ENCODE measurements at regions not wholly inside any gene's neighbourhood (a gene's known extent, or its start where the extent isn't known, plus 50 kb on each side); places are given as distances from the start of the nearest gene placed in this dataset.

- no peak for TF ChIP-seq CHD7 (IDR thresholded peaks at IDR 0.05; ENCODE audit: insufficient replicate concordance, low read length)
- TF ChIP-seq CBX5 (IDR thresholded peaks at IDR 0.05; ENCODE audit: low read depth, low read length), result no peak
- no peak for TF ChIP-seq NANOG (IDR thresholded peaks at IDR 0.05; ENCODE audit: insufficient read depth, low read depth, low read length, poor library complexity, severe bottlenecking)
- no peak for TF ChIP-seq PHF8 (conservative IDR thresholded peaks at IDR 0.05; ENCODE audit: low read depth, low read length)
- TF ChIP-seq SIN3A (conservative IDR thresholded peaks at IDR 0.05 in 1 of 2, IDR thresholded peaks at IDR 0.05 in 1 of 2; ENCODE audit: low read depth in 1 of 2, low read length in 2 of 2), result no peak
- no peak for TF ChIP-seq EP300 (IDR thresholded peaks at IDR 0.05; ENCODE audit: borderline replicate concordance in 1 of 2, low read depth in 2 of 2, low read length in 2 of 2)
- TF ChIP-seq SP2 (IDR thresholded peaks at IDR 0.05; ENCODE audit: low read length), result no peak
- no peak for TF ChIP-seq EGR1 (IDR thresholded peaks at IDR 0.05; ENCODE audit: borderline replicate concordance, low read depth, low read length)
- no peak for TF ChIP-seq GTF2F1 (IDR thresholded peaks at IDR 0.05; ENCODE audit: borderline replicate concordance, low read depth, low read length)
- TF ChIP-seq KDM4A (IDR thresholded peaks at IDR 0.05; ENCODE audit: low read depth, low read length, severe bottlenecking), result no peak
- TF ChIP-seq POLR2AphosphoS5 (IDR thresholded peaks at IDR 0.05; ENCODE audit: low read depth, low read length), result no peak
- TF ChIP-seq CBX8 (IDR thresholded peaks at IDR 0.05; ENCODE audit: borderline replicate concordance, low read depth, low read length), result no peak
These were observed 192.0 kb upstream of the HAND2 start (continued) for GRCh38 chr4:173722075-173722474.
